GM12872 (cell line): ENCODE measurements at regions not wholly inside any gene's neighbourhood (a gene's known extent, or its start where the extent isn't known, plus 50 kb on each side); places are given as distances from the start of the nearest gene placed in this dataset.

Experiments
- TF ChIP-seq, protein P1 (sequence below): IDR thresholded peaks from 3 replicates; pipeline ENCODE4 v1.5.1; 2011; ENCODE audit warnings: low read depth, mild to moderate bottlenecking, low read length, moderate library complexity; ENCODE audit not compliant: insufficient read depth

- TF ChIP-seq, protein P1, sequence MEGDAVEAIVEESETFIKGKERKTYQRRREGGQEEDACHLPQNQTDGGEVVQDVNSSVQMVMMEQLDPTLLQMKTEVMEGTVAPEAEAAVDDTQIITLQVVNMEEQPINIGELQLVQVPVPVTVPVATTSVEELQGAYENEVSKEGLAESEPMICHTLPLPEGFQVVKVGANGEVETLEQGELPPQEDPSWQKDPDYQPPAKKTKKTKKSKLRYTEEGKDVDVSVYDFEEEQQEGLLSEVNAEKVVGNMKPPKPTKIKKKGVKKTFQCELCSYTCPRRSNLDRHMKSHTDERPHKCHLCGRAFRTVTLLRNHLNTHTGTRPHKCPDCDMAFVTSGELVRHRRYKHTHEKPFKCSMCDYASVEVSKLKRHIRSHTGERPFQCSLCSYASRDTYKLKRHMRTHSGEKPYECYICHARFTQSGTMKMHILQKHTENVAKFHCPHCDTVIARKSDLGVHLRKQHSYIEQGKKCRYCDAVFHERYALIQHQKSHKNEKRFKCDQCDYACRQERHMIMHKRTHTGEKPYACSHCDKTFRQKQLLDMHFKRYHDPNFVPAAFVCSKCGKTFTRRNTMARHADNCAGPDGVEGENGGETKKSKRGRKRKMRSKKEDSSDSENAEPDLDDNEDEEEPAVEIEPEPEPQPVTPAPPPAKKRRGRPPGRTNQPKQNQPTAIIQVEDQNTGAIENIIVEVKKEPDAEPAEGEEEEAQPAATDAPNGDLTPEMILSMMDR = no peak
These were observed 196.8 kb upstream of the PDE1C start for GRCh38 chr7:32266932-32267475.

GRCh38 chr7:32264702-32265284 lies 194.6 kb upstream of the PDE1C start:
- TF ChIP-seq, protein P1 = no peak

DNA sequence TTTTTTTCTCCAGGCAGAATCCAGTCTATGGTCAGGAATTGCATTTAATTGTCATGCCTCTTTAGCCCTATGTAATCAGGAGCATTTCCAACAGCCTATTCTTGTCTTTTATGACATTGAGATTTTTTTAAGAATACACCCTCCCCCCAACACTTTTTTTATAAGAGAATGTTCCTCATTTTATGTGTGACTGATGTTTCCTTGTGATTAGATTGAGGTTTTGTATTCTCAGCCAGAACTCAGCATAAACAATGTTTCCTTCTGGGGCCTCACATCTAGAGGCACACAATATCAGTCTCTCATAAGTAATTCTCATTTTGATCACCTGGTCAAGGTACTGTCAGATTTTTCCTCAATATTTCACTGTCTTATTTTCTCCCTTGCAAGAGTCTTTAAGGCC lies 193.4 kb upstream of the PDE1C start:
- TF ChIP-seq, protein P1 = no peak

DNA sequence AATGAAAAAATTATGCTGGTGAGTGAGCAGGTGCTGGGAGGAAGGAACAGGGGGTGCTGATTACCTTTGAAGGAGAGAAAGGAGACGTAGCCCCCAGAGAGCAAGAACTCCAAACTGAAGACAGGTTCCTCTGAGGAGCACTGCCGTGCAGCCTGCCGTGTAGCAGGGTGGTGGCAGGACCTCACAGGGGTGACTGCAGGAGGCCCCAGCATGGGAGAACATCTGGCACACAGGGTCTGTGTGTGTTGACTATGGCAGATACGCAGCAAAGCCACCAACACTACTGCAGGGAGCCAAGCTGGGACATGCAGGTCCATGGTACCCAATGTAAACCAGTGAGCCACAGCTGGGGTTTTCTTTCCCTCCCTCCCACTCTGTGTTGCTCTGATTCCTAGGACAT lies 192.1 kb upstream of the PDE1C start:
- TF ChIP-seq, protein P1 = no peak

GRCh38 chr7:32259931-32260596 lies 189.9 kb upstream of the PDE1C start:
- TF ChIP-seq, protein P1 = no peak

DNA sequence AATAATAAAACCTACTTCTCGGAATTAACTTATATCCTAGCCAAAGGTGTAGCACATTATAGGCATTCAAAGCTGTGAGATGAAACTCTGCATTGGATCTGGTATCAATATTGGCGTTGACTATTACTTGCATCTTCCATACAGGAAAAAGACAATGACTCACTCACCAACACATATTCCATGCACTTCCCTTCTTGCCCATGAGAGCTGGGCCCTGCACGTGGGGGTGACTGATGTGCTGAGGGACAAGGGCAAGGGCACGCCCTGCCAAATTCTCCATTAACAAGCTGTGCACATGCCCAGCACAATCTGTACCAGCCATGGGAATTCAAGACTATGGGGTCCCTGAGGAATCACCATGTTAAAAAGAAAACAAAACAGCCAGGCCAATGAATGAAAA lies 188.1 kb upstream of the PDE1C start:
- TF ChIP-seq, protein P1 = no peak

GRCh38 chr7:32257621-32258020 lies 187.4 kb upstream of the PDE1C start:
- TF ChIP-seq, protein P1 = no peak
